A172 (cell line): ENCODE measurements at regions not wholly inside any gene's neighbourhood (a gene's known extent, or its start where the extent isn't known, plus 50 kb on each side); places are given as distances from the start of the nearest gene placed in this dataset.

ENCODE experiments used
- DNase-seq: peaks from one replicate; pipeline ENCODE4 v3.0.0-alpha.2; 2015; ENCODE audit warnings: low spot score

GRCh38 chr17:53168413-53168812 lies 654.3 kb upstream of the KIF2B start:
- DNase-seq: no peak

GRCh38 chr17:53166731-53167130 lies 656.0 kb upstream of the KIF2B start:
- no peak for DNase-seq

DNA sequence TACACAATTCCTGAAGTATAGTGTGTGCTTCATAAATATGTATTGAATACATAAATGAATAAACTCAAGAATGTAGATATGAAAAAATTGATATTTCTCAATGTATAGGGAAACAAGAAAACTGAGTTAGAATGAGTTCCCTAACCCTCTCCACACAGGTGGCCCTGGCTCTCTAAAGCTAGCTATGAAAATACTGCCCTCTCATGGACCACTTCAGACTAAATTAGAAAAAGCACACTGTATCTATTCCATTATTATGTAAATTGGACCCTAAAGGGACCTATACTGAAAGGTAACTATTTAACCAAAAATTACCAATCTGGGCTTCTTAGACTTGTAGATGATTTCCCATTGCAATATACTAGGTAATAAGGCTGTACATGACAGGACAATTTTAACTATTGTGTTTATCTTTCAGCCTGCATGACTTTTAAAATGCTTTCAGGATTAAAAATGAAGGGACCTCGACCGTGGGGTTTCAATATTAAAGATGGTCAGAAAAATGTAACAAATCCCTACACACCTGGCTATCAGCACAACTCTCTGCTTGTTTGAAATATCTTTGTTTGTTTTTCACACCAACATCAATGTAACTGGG lies 672.5 kb upstream of the KIF2B start:
- DNase-seq: no peak

GRCh38 chr17:53149316-53149715 lies 673.4 kb upstream of the KIF2B start:
- no peak for DNase-seq

DNA sequence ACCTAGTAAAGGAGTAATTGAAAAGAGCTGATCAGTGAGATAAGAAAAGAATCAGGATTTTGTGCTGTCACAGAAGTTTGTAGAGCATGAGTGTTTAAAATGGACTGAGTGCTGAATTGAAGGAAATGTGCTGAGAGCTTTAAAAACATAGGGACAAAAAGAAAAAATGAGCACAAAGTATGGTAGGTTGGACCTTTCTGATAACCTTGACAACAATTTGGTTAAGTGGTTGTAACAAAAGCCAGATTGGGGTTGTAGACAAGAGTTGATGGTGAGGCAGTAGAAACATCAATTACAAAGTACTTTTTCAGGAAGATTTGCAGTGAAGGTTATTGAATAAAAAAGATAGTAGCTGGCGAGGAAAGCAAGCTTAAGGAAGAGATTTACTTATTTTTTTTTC lies 674.7 kb upstream of the KIF2B start:
- no peak for DNase-seq

DNA sequence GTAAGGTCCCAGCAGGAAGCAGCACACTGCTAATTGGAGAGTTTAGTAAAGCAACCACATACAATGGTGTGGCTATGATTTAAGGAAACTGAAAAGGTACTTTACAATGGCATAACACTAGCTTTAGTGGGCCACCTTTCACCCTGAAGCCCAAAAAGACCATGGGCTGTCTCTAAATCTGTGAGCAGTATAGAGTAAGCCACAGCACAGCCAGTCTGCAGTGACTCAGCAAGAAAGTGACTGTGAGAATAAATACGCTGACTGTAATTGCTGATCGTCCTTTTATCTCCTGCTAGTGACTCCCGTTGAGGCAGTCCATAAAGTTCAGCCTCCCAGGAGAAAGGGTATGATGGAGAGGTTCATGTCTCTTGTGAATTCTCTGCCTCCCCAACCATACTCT lies 679.8 kb upstream of the KIF2B start:
- no peak for DNase-seq

DNA sequence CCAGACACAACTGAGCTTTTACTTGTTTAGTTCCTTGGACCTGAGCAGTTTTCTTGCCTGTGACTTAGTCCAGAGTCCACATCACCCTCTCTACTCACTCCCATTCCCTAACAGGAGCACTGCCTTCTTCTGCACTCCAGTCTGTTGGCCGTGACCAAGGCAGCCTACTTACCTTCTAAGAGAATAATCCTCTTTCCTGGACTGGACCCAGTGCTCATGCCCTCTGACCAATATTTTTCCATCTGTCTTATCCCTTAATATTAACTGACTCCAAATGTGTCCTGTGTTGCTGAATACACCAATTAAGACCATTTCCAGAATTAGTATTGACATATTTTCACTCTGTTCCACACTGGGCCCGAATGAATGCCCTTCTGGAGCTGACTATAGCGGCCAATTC lies 681.0 kb upstream of the KIF2B start:
- DNase-seq: no peak

DNA sequence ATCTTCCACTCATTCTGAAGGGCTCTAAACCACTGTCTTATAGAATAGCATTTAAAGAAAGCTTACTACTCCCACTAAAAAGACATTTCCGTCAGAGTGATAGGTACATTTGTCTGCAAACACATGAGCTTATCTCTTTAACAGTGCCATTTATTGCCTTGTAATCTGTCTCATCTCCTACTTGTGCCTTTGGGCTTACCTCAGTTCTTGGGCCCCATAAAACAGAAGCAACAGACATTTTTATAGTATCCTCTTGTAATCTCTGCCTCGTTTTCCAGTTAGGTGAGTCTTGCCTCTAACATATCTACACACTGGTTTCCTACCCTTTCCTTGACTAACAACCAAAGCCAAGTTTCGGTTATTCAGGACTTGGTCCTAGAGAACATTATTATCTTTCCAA lies 681.4 kb upstream of the KIF2B start:
- no peak for DNase-seq

DNA sequence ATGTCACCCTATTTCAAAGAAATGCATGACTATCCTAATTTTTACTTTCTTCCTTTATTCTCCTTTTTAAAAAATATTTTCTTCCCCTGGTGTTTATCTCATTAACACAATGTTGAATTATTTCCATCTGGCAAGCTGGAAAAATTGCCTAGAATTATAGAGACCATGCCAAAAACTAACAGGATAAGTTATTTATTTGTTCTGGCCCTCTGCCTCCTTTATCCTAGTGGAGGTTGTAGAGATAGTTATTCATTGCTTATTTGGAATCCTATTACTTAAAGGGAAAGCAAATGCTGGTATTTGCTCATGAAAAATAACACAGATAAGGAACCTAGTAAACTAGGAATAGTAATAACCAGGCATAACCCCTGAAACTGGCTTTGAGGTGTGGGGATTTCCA lies 684.9 kb upstream of the KIF2B start:
- DNase-seq: no peak

- DNase-seq: no peak
Measured at GRCh38 chr17:53135969-53136368, 686.8 kb upstream of the KIF2B start.

DNA sequence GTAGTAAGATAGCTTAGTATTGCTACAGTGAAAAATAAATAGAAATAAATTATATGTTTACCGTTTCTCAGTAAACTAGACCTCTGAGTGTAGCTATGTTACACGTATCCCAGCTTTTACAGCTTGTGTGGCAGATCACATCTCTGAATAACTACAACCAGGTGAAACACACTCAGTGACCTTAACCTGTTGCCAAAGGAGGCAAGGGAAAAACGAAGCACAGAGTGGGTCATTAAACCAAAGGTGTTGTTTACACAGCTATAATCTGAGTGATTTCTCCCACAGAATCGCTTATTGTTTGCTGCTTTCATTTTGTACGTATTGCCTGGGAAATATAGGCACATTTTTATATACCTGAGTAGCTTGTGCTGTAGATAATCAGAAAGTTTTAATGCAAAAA lies 688.2 kb upstream of the KIF2B start:
- no peak for DNase-seq

DNA sequence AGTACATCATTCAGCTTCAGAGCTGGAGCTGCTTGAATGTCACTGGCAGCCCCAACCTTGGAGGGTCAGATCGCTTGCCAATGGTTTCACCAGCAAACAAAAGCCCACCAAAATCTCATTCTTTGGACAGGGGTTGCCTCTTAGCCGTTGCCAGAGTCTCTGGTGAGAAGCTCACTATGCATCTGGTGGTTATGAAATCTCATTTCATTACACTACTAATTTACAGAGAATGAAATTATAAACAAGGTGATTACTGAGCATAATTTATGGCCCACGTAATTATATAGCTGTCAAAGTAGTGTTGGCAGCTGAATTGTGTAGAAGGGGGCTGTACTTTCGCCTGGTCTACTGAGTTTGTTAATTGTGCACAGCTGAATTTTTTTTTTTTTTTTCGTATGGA lies 688.9 kb upstream of the KIF2B start:
- DNase-seq: no peak

DNA sequence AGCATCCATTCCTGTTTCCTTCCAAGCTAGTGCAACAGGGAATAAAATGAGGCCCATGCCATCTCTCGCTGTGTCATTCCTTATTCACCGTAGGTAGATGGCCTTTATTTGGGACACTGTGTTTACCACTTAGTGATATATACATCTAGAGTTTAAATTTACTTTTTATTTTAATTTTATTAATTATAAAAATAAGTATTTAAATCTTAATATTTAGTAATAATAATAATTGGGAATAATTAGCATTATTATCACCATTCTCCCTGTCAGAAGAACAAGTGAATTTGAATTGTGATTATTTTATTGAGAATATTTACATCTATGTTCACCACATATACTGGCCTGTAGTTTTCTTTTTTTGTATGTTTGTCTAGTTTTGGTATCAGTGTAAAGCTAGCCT lies 692.9 kb upstream of the KIF2B start:
- DNase-seq: no peak

GRCh38 chr17:53127331-53127730 lies 695.4 kb upstream of the KIF2B start:
- DNase-seq: no peak

DNA sequence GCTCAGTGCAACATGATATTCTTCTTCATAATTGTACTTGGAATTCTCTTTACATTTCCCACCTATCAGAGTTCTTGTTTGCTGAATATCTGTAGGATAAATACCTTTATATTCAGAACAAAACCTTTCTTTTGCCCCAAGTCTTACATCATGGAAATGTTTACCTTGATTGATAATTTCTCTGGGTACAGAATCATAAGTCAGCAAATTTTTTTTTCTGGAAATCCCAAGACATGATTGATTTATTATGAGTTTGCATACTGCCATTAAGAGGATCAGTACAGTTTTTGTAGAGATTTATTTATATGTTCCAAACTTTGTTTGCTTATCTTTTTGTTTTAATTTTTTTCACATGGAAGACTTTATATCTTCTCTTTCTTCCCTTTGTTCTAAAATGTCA lies 699.8 kb upstream of the KIF2B start:
- DNase-seq: no peak

- DNase-seq: no peak
Measured at GRCh38 chr17:53119773-53120172, 703.0 kb upstream of the KIF2B start.

GRCh38 chr17:53118948-53119347 lies 703.8 kb upstream of the KIF2B start:
- DNase-seq: no peak

DNA sequence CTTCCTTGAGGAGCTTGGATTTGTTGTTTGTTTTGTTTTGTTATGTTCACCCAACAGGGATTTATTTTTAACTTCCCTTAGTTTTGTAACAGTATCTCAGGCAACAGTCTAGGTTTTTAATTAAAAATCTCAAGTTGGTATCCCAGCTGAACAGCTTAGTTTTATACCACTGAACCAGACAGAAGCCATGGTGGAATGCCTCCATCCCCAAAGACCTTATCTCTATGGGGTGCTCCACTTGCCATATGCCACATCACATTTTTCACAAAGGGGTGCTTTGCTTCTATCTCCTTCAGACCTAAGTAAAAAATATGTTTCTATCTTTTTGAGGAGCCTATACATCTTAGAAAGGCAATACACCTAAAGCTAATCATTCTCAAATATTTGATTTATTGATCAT lies 715.8 kb upstream of the KIF2B start:
- no peak for DNase-seq

- no peak for DNase-seq
Measured at GRCh38 chr17:53101706-53102105, 721.0 kb upstream of the KIF2B start.

- DNase-seq: no peak
Measured at GRCh38 chr17:53100126-53100525, 722.6 kb upstream of the KIF2B start.

DNA sequence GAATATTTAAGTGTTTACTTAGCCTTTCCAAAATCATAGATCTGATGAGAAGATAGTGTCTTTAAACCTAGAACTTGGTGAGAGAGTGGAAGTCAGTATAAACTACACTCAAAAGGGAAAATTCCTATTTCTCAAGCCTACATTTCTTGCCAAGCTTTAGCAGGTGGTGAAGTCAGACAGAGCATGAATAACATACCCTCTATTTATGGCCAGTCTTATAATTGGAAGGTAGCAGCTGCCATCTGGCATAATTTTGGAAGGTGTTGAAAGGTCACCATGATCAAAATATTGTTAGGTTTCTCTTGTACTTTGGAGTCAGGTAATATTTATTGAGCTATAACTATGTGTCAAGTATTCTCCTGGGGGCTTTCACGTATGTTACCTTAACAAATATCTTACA lies 729.3 kb upstream of the KIF2B start:
- DNase-seq: no peak

DNA sequence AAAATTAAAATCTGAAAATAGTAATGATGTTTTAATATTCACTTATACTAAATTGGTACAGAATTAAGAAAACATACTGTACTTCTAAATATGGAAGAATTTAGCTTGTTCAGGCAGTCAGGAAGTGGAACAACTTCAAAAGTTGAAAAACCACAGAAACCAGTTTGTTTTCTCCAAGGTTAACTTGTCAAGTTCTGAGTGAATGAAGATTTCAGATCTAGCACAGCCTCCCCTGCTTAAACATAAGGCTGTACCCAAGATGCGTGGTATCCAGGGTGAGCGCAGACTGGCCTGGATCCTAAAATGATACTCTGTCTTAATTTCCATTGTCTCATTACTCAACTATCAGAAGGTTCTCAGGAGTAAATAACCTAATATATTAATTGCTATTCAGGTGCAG lies 730.7 kb upstream of the KIF2B start:
- DNase-seq: no peak

- no peak for DNase-seq
Measured at GRCh38 chr17:53090770-53091169, 732.0 kb upstream of the KIF2B start.

DNA sequence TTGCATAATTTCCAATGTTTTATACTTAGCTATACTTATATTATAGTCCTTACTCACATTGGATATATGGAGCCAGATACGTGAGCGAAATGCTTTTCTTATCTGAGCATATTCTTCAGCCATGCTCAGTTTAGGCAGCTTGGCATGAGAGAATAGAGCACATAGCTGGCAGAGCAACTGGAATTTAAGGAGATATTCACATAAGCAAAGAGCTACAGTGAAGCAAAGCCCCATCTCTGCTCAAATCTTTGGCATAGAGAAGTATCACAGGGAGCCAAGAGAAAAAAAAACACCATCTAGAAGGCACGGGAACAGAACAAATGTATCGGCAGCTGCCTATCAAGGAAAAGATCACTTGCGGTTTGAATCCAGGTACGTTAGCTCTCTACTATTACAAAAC lies 734.2 kb upstream of the KIF2B start:
- DNase-seq: no peak

GRCh38 chr17:53061446-53061845 lies 761.3 kb upstream of the KIF2B start:
- no peak for DNase-seq
